GF-D8 (cell line): ENCODE measurements at regions not wholly inside any gene's neighbourhood (a gene's known extent, or its start where the extent isn't known, plus 50 kb on each side); places are given as distances from the start of the nearest gene placed in this dataset.

ENCODE experiments used
- DNase-seq: peaks from one replicate; lab custom pipeline; 2025; lab: John Stamatoyannopoulos, UW

- no peak for DNase-seq
Observed at GRCh38 chr13:72534951-72535640, 192.3 kb downstream of the MZT1 start.

DNA sequence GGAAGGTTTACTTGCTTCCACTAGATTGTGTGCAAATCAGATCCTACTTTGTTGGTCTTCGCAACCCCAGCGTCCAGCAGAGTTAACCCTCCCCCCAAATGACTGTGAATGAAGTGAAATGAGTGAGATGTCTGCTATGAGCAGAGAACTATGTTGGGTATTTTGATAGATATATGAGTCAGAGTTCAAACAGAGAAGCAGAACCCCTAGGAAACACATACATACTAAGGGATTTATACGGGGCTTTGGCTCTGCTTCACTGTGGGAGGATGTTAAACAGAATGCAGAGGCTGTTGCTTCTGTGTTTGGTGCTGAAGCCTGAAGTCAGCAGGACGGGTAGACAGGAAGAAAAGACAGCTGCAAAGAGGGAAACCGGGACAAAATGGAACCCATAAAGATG, 197.0 kb downstream of the MZT1 start:
- DNase-seq, result no peak

- DNase-seq, result no peak
Observed at GRCh38 chr13:72527333-72527732, 200.1 kb downstream of the MZT1 start.

DNA sequence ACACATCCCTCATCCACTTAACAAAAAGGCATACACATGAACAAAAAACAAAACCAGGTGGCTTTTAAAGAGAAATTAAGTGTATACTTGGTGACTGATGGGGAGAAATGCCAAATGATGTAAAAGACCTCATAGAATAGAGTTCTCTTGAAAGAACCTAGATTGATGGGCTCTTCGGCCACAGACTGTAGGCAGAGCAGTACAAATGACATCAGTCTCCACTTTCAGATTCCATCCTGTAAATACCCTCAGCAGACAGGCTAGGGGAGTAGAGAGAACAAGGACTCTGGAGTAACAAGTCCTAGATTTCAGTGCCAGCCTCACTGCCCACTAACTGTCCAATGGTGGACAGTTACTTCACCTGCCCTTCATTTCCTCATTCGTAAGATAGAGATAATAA, 203.8 kb downstream of the MZT1 start:
- no peak for DNase-seq

DNA sequence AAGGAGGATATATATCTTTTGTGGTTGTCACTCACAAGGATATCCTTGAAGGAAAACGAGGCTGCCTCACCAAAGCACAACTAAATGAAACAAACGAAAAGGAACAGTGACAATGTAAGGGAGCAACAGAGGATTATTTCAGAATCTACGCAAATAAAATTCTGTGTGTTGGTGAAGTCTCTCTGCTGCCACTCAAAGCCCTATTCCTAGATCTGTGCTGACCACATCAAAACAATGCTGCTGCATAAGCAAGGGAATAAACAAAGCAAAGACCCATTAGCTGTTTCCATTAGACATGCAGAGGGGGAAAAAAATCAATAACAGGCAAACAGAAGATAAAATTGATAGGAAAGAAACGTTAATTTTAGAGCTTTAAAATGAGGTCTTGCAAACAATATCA, 204.4 kb downstream of the MZT1 start:
- no peak for DNase-seq

DNA sequence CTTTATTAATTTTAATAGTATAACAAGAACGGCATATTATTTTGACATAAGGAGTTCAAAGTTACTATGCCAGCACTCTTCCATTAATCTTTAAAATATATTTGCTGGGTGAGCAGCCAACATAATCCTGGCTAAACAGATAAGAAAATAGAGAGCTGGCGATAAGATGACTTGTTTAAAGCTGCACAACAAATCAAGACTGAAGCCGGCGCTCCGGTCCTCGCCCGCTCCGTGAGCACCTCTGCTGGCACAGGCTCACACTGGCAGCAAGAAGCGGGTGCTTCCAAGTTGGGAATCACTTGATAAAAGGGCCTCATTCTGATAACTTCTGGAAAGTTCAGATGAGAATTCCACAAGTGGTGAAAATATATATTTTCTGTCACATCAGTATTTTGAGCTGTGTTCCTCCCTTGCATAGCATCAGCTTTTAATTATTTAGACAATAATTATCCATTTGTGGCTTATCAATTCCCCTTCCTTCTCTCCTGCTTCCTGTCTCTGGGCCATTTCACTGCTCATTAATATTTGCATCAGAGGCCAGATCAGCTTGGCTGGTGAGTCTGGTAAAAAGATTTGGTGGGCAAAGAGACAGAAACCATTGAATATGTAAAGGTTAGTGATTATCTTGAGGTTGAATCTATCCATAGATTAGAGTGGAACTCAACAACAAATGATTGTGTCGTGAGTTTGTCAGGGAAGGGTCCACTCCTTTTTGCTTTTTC, 205.3 kb downstream of the MZT1 start:
- DNase-seq, result no peak

GRCh38 chr13:72514146-72514545, 213.3 kb downstream of the MZT1 start:
- no peak for DNase-seq

DNA sequence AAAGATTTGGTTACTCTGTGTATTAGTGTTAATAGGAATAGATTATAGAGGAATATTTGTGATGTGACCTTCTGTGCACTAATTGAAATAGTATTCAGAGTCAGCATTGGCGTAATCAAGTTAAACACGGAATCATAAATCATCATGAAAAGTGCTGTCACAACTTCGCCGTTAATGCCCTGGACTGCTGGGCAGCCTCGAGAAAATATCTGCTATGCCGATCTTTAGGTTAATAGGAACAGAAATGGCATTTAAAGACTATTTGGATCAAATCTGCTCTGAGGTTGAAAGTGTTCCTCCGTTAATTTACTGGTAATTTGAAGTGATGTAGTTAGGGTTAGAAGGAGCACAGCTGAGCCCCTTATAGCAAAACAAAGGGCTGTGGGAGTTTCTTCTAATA, 219.0 kb downstream of the MZT1 start:
- DNase-seq, result no peak

GRCh38 chr13:72507416-72508199, 219.8 kb downstream of the MZT1 start:
- no peak for DNase-seq

DNA sequence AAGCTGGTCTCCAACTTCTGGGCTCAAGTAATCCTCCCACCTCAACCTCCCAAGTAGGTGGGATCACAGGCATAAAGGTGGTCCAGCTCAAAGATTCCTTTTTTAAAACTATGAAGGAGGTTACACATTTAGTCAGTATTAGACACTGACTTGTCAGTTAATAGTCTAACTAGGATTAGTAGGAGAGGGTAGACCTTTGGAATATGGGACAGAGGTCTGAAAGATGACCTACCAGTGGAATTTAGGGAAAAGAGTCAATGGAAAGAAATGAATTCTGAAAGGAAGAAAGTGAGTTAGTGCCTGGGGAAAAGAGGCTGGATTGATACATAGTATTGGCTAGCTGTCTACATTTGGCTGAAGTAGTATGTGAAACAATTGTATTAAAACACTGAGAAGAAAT, 220.7 kb downstream of the MZT1 start:
- no peak for DNase-seq

DNA sequence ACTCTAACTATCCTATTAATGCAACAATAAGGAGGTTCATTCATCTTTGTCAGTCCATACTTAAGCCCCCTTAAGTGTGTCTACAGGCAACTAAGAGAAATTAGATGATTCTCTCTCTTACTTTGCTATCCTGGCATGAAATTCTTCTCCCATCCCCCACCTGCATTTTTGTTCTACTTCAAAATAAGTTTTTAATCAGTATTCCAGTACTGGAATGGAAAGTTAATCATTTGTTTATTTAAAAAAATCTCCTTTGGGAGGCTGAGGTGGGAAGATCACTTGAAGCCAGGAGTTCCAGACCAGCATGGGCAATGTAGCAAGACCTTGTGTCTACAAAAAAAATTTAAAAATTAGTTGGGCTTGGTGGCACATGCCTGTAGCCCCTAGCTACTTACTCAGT, 222.1 kb downstream of the MZT1 start:
- DNase-seq, result no peak

GRCh38 chr13:72504131-72504841, 223.1 kb downstream of the MZT1 start:
- no peak for DNase-seq

DNA sequence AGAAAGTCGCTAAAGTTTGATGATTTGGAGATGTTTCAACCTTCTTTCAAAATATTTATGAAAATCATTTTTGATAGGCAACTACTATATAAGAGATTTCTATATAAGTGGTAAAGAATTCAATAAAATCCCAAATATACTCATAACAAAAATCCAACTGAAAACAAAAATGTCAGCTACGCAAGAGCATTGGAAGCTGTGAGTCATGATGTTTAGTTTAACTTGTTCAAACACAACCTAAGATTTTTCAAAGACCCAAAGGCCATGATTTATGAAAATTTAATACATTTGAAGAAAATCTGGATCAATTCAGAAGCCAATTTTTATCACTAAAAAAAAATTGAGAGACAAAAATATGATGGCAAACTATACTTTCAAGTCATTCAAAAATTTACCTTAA, 226.6 kb downstream of the MZT1 start:
- no peak for DNase-seq

DNA sequence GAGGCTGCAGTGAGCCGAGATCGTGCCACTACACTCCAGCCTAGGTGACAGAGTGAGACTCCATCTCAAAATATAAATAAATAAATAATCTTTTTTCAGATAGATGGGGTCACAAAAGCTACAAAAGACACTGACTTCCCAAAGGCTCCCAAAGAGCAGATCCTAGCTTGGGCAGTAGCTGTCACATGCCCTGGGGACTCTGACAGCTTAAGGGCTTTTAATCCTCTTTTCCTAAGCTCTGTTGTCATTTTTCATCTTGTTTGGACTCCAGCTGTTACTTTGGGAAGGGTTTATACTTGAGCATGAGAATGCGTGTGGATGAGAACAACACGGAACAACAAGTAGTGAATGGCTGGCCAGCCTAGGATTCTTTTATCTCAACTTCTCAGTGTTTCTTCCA, 231.7 kb downstream of the MZT1 start:
- no peak for DNase-seq

- DNase-seq, result no peak
Observed at GRCh38 chr13:72489751-72490150, 237.7 kb downstream of the MZT1 start.

GRCh38 chr13:72473321-72473720, 254.1 kb downstream of the MZT1 start:
- no peak for DNase-seq

GRCh38 chr13:72469906-72470305, 257.5 kb downstream of the MZT1 start:
- DNase-seq, result no peak

- no peak for DNase-seq
Observed at GRCh38 chr13:72463561-72463960, 263.9 kb downstream of the MZT1 start.

GRCh38 chr13:72462726-72463125, 264.7 kb downstream of the MZT1 start:
- no peak for DNase-seq

GRCh38 chr13:72462166-72462565, 265.3 kb downstream of the MZT1 start:
- DNase-seq, result no peak

GRCh38 chr13:72458701-72459100, 268.7 kb downstream of the MZT1 start:
- DNase-seq, result no peak

GRCh38 chr13:72457151-72457550, 270.3 kb downstream of the MZT1 start:
- no peak for DNase-seq
